A549 (cell line): ENCODE measurements at regions not wholly inside any gene's neighbourhood (a gene's known extent, or its start where the extent isn't known, plus 50 kb on each side); places are given as distances from the start of the nearest gene placed in this dataset.

Source experiments
- ATAC-seq, 2 experiments: fragments of 200-7000 bp in 1 of 2; fragments of >200 bp in 1 of 2; cut with Nextera tagmentation in 1 of 2; cut with Tn5 transposase in 1 of 2; 3 replicates each; pipeline versions ENCODE4 v1.8.0 to v1.9.1; 2018 to 2020; ENCODE audit warnings: mild to moderate bottlenecking in 1 of 2, moderate library complexity in 1 of 2
- CTCF ChIA-PET: fragments of 300-600 bp; sonication (Branson Sonifier 250); formaldehyde crosslinking; extraction: SDS; loops from one replicate; lab custom pipeline; 2021; ENCODE audit warnings: antibody characterized with exemption, inconsistent platforms; lab: Yijun Ruan, JAX
- POLR2A ChIA-PET: fragments of 350-600 bp; formaldehyde crosslinking; extraction: SDS; loops from one replicate; lab custom pipeline; 2021; ENCODE audit warnings: antibody characterized with exemption, inconsistent platforms; lab: Yijun Ruan, JAX
- DNase-seq, 2 experiments: peaks; one replicate each; pipeline versions ENCODE4 v3.0.0 to v3.0.0-alpha.2; 2011 to 2016; ENCODE audit warnings: low read depth in 1 of 2, low spot score in 1 of 2
- FAIRE-seq: peaks from 2 replicates; lab custom pipeline; 2011; peaks lifted over from hg19 to GRCh38; lab: Jason Lieb, UNC
- H3K27ac ChIP-seq, 2 experiments: fragments of >200 bp; sonication (Bioruptor Twin); formaldehyde crosslinking; 3 replicates each; pipeline ENCODE4 v1.5.1; 2016 to 2017
- H3K4me1 ChIP-seq: fragments of >200 bp; sonication (Bioruptor Twin); formaldehyde crosslinking; 3 replicates; pipeline ENCODE4 v1.6.1; 2016
- H3K4me2 ChIP-seq: fragments of >200 bp; sonication (Bioruptor Twin); formaldehyde crosslinking; 3 replicates; pipeline ENCODE4 v1.6.1; 2016
- H3K4me3 ChIP-seq: fragments of >200 bp; sonication (Bioruptor Twin); formaldehyde crosslinking; 3 replicates; pipeline ENCODE4 v1.5.1; 2016
- H3K9me3 ChIP-seq: fragments of >200 bp; sonication (Bioruptor Twin); formaldehyde crosslinking; 3 replicates; pipeline ENCODE4 v1.6.1; 2016
- ATOH8 ChIP-seq: fragments of 250-450 bp; sonication (Bioruptor Pico); IDR thresholded peaks from 2 replicates; pipeline ENCODE4 v1.5.0; 2020; ENCODE audit warnings: low read depth, mild to moderate bottlenecking, moderate library complexity
- CBX2 ChIP-seq: fragments of 200-600 bp; sonication (generic); IDR thresholded peaks from 2 replicates; pipeline ENCODE4 v1.6.1; 2016; ENCODE audit warnings: low read depth, mild to moderate bottlenecking, borderline replicate concordance
- CEBPB ChIP-seq, 2 experiments: fragments of >200 bp in 1 of 2; sonication (Bioruptor Twin) in 1 of 2; formaldehyde crosslinking in 1 of 2; IDR thresholded peaks; 2 replicates each; pipeline ENCODE4 v1.6.1; 2012 to 2016
- CTCF ChIP-seq: fragments of >200 bp; sonication (Bioruptor Twin); formaldehyde crosslinking; IDR thresholded peaks from 3 replicates; pipeline ENCODE4 v1.5.1; 2016
- EHMT2 ChIP-seq: fragments of 200-600 bp; sonication (generic); IDR thresholded peaks from 2 replicates; pipeline ENCODE4 v1.6.1; 2016; ENCODE audit warnings: antibody characterized with exemption, low read depth, mild to moderate bottlenecking, moderate library complexity
- ESRRA ChIP-seq: fragments of 150-350 bp; IDR thresholded peaks from 2 replicates; pipeline ENCODE4 v1.6.1; 2014; ENCODE audit warnings: mild to moderate bottlenecking, low read length, borderline replicate concordance
- FOSB ChIP-seq: fragments of 250-450 bp; sonication (Bioruptor Pico); IDR thresholded peaks from 2 replicates; pipeline ENCODE4 v1.5.0; 2020; ENCODE audit warnings: mild to moderate bottlenecking, moderate library complexity
- FOSL2 ChIP-seq, 2 experiments: fragments of 450-650 bp in 1 of 2; fragments of >200 bp in 1 of 2; sonication (Bioruptor Twin) in 1 of 2; formaldehyde crosslinking; IDR thresholded peaks; 2 replicates each; pipeline versions ENCODE4 v1.5.0 to v1.6.1; 2016 to 2020; ENCODE audit warnings: mild to moderate bottlenecking in 1 of 2, moderate library complexity in 1 of 2
- FOXS1 ChIP-seq: fragments of 250-450 bp; sonication (Bioruptor Pico); IDR thresholded peaks from 2 replicates; pipeline ENCODE4 v1.5.0; 2020; ENCODE audit warnings: mild to moderate bottlenecking, moderate library complexity
- GATA3 ChIP-seq: IDR thresholded peaks from 2 replicates; pipeline ENCODE4 v1.6.1; 2012; ENCODE audit warnings: borderline replicate concordance
- HDAC2 ChIP-seq: fragments of 200-600 bp; sonication (generic); IDR thresholded peaks from 2 replicates; pipeline ENCODE4 v1.6.1; 2016
- HOXA7 ChIP-seq: fragments of 250-450 bp; sonication (Bioruptor Pico); IDR thresholded peaks from 2 replicates; pipeline ENCODE4 v1.5.0; 2020; ENCODE audit warnings: mild to moderate bottlenecking, moderate library complexity
- JUN ChIP-seq, 2 experiments: fragments of >200 bp; sonication (Bioruptor Twin); formaldehyde crosslinking; IDR thresholded peaks; 2 replicates in 1 of 2; 3 replicates in 1 of 2; pipeline ENCODE4 v1.6.1; 2016 to 2017
- KDM5A ChIP-seq: fragments of 200-600 bp; sonication (generic); IDR thresholded peaks from 2 replicates; pipeline ENCODE4 v1.6.1; 2016; ENCODE audit warnings: antibody characterized with exemption, mild to moderate bottlenecking
- MAX ChIP-seq: IDR thresholded peaks from 2 replicates; pipeline ENCODE4 v1.6.1; 2012
- POLR2A ChIP-seq: IDR thresholded peaks from 2 replicates; pipeline ENCODE4 v1.6.1; 2012; ENCODE audit warnings: mild to moderate bottlenecking, low read length
- RAD21 ChIP-seq, 2 experiments: fragments of >200 bp in 1 of 2; sonication (Bioruptor Twin) in 1 of 2; formaldehyde crosslinking in 1 of 2; IDR thresholded peaks in 1 of 2; conservative IDR thresholded peaks in 1 of 2; 2 replicates in 1 of 2; 3 replicates in 1 of 2; pipeline ENCODE4 v1.6.1; 2012 to 2018; ENCODE audit warnings: inconsistent platforms in 1 of 2
- RCOR1 ChIP-seq: fragments of 150-350 bp; IDR thresholded peaks from 2 replicates; pipeline ENCODE4 v1.6.1; 2014; ENCODE audit warnings: antibody characterized with exemption, low read length, low read depth
- SMC3 ChIP-seq: fragments of >200 bp; sonication (Bioruptor Twin); formaldehyde crosslinking; IDR thresholded peaks from 3 replicates; pipeline ENCODE4 v1.6.1; 2018; ENCODE audit warnings: inconsistent platforms
- ZC3H11A ChIP-seq: fragments of 450-650 bp; IDR thresholded peaks from 2 replicates; pipeline ENCODE4 v1.6.1; 2014; ENCODE audit warnings: antibody characterized with exemption, mild to moderate bottlenecking
- WGBS: methylation state at CpG from one replicate; pipeline ENCODE4 v1.1.6; 2017; ENCODE audit errors: missing lambda C conversion rate; 5-methylcytosine and 5-hydroxymethylcytosine counted together

GRCh38 chr4:182085051-182085480, 158.1 kb upstream of the TENM3 start:
- H3K4me3 ChIP-seq = no peak overlapping the region
- H3K9me3 ChIP-seq = no peaks in the 10 kb centered on the region
- no peak for FAIRE-seq
- no peak for ATAC-seq
- H3K27ac ChIP-seq = no peak overlapping the region
- CTCF ChIA-PET = no interaction called here
- TF ChIP-seq MAX (no peak), EHMT2 (no peak), ESRRA (no peak), CBX2 (no peak), GATA3 (no peak), CTCF (no peak), FOSB (no peak), CEBPB (IDR thresholded peaks at IDR 0.05) (no peak), FOSL2 (IDR thresholded peaks at IDR 0.05) (no peak), FOSL2 (CRISPR knock-in tag; IDR thresholded peaks at IDR 0.05) (no peak)
- 33% methylated on average over 4 of the region's 4 CpGs for WGBS
- no peak overlapping the region for H3K4me2 ChIP-seq
- no peak for DNase-seq
- POLR2A ChIA-PET = no interaction called here
- no peaks in the 10 kb centered on the region for H3K4me1 ChIP-seq

- H3K4me2 ChIP-seq = no peak overlapping the region
- CTCF ChIA-PET = interaction anchor here (0.9 kb wide), 1 partner anchor 126 kb away, joined by 3 read pairs; no protein-coding TSS in a partner anchor
- ATAC-seq (no peak), FAIRE-seq (no peak)
- 37% methylated on average over 2 of the region's 2 CpGs for WGBS
- TF ChIP-seq SMC3 (peak; percentile 25; the same call in 1 of the 3 replicates), CTCF (peak; percentile 26; the same call in 2 of the 3 replicates), EHMT2 (no peak)
- TF ChIP-seq, all 56 proteins: peak for 2
- Histone ChIP-seq H3K9me3 (no peaks in the 10 kb centered on the region), H3K4me3 (no peak overlapping the region), H3K4me1 (no peaks in the 10 kb centered on the region), H3K27ac (no peak overlapping the region)
- POLR2A ChIA-PET = no interaction called here
- DNase-seq = no peak
Observed at GRCh38 chr4:182089326-182089725, 153.9 kb upstream of the TENM3 start.

- H3K4me2 ChIP-seq = no peak overlapping the region
- H3K9me3 ChIP-seq = no peaks in the 10 kb centered on the region
- WGBS = 63% methylated on average over 5 of the region's 5 CpGs
- no peak for TF ChIP-seq HOXA7 (CRISPR knock-in tag)
- TF ChIP-seq JUN (IDR thresholded peaks at IDR 0.05) = no peak
- no peak for TF ChIP-seq POLR2A
- TF ChIP-seq, all 56 proteins: peak for 0
- H3K4me3 ChIP-seq = no peak overlapping the region
- H3K4me1 ChIP-seq = no peaks in the 10 kb centered on the region
- no peak for FAIRE-seq
- ATAC-seq = no peak
- ChIA-PET POLR2A (no interaction called here), CTCF (no interaction called here)
- no peak overlapping the region for H3K27ac ChIP-seq
- no peak for DNase-seq
Observed at GRCh38 chr4:182090186-182090585, 153.0 kb upstream of the TENM3 start.

- H3K4me2 ChIP-seq = no peak overlapping the region
- H3K4me3 ChIP-seq = no peak overlapping the region
- WGBS = 39% methylated on average over 5 of the region's 5 CpGs
- POLR2A ChIA-PET = no interaction called here
- no peaks in the 10 kb centered on the region for H3K9me3 ChIP-seq
- no peak overlapping the region for H3K27ac ChIP-seq
- CTCF ChIA-PET = no interaction called here
- DNase-seq (no peak), ATAC-seq (no peak), FAIRE-seq (no peak)
- TF ChIP-seq ATOH8 (CRISPR knock-in tag) = no peak
- TF ChIP-seq RCOR1 = no peak
- TF ChIP-seq GATA3 = no peak
- no peak for TF ChIP-seq HDAC2
- TF ChIP-seq FOXS1 = no peak
- TF ChIP-seq RAD21 (conservative IDR thresholded peaks at IDR 0.05 in 1 of 2, IDR thresholded peaks at IDR 0.05 in 1 of 2) = no peak
- no peak for TF ChIP-seq KDM5A
- TF ChIP-seq FOSL2 (IDR thresholded peaks at IDR 0.05) = no peak
- no peak for TF ChIP-seq FOSL2 (CRISPR knock-in tag; IDR thresholded peaks at IDR 0.05)
- no peak for TF ChIP-seq CBX2
- no peak for TF ChIP-seq HOXA7 (CRISPR knock-in tag)
- no peak for TF ChIP-seq EHMT2
- no peak for TF ChIP-seq ZC3H11A
- no peaks in the 10 kb centered on the region for H3K4me1 ChIP-seq
Observed at GRCh38 chr4:182091128-182091527, 152.1 kb upstream of the TENM3 start.
